ENCODE measurements at regions not wholly inside any gene's neighbourhood (a gene's known extent, or its start where the extent isn't known, plus 50 kb on each side); places are given as distances from the start of the nearest gene placed in this dataset.

DNA sequence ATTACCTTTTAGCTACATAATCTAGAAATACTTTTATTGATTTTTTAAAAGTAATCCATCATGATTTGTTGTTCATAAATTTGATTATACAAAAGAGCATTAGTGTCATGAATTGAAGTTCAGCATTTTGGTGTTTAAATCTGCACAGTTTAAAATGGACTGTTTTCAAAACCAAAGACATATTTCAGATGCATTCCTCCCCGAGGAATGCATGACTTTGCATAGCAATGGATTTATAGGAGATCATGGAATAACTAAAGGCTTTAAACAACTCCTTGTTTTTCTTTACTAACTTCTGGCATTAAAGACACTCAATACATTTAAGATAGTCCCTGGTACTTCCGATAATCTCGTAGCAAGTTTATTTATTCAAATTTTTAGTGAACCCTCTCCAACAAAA lies 863.1 kb upstream of the TMPRSS15 start:
- no peak for DNase-seq

DNA sequence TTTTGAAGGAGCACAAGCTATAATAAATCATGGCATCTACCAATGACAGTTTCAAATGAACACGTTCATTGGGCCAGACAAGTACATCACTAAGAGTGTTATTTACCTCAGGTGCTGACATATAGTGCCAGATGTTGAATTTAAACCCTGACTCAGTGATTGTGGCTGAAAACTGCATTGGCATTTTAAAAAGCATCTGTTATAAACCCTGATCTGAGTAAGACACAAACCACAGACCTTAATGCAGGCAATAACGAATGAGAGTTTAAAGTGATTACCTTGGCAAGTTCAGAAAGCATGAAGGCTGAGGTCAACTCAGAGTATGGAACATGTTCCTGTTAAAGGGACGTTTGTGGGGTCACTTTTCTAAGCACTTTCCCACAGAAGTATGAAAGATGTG lies 865.1 kb upstream of the TMPRSS15 start:
- DNase-seq, result no peak

DNA sequence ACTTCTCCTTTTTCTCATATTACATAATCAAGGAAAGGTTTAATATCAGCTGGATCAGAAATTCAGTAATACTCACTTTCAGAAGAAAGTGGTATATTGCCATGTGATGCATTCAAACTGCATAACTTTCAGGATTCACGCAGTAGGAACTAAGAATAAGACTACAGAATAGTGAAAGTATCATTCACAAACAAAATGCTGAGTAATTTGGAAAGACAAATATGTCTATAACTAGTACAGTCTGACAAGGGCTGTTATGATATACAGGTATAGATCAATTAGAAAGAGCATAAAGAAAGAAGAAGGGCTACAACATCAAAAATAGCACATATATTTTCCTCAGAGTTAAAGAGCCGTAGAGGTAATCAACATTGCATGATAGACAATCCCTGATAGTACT lies 871.5 kb upstream of the TMPRSS15 start:
- DNase-seq, result no peak

DNA sequence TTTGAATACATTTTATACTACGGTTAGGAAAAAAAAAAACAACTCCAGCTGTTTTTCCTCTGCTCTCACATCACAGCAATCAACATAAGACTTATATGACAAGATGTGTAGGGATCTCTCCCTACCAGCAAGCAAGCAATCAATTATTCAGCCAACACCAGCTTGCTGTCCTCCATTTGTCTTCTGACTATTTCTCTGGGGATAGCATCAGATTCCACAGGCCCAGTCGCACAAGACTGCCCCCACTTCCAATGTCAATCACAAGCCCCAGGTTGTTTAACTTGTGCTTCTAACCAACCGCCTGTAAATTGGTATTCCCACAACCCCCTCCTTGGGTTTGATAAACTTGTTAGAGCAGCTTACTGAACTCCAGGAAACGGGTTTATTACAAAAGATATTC lies 873.1 kb upstream of the TMPRSS15 start:
- no peak for DNase-seq

DNA sequence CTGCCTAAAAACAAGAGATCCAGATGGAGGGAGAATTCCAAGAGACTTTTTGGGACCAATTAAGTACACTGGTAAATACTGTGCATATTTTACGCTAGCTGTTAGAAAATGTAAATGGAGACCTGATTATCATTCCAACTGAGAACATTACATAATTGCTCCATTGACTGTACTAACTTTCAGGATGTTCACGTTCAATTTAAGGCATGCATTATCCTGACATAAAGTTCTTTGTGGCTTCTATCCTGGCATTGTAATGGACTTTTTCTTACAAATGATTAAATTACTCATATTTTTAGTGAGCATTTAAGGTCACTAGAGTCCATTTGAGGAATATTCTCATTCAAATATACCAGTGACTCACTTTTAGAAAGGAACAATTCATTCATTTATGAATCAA lies 883.3 kb upstream of the TMPRSS15 start:
- DNase-seq, result no peak

DNA sequence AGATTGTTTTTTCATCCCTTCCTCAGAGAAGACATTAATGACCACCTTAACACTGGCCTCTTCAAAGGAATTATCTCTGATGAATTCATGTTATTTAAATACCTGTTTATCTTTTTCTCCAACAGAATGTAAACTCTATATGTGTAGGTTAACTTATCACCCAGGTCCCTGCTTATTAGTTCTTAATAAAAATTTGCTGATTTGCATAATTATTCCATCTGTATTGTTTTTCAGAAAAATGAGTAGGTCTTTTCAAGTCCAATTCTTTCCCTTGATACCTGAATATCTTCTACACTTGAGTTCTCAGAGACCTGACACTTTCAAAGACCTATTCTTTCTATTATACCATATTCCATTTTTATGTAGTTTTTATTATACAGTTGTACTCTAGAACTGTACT lies 886.7 kb upstream of the TMPRSS15 start:
- no peak for DNase-seq

DNA sequence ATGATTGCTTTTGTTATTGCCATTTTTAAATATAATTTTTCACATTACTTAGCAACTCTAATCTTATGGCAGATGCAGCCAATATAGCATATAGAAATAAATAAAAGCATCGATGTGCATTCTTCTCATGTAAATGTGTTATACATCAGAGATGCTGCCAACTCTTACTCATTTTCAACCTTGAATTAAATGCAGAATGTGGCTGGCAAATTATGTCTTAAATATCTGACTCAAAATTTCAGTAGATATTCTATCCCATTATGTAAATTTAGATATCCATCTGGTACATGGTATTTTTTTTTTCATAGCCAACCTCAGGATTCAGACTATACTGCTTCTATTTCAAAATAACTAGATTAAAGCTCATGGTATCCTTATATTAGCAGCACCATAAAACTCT lies 916.7 kb upstream of the TMPRSS15 start:
- no peak for DNase-seq

DNA sequence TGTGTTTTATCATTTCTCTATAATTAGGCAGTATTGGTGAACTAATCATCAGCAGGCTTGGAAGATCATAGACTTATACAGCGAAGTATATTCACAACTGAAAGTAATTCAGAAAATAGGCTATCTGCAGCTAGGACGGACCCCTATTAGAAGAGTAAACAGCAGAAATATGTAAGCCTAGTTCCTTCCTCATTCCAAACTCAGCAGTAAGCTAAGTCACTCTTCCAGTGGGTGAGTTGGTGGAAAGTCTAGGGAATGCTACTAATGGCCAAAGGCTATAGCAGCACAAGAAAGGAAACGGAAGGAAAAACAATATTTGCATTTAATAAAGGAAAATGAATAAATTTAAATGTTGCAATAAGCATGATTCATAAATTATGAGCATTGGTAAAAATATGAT lies 918.1 kb upstream of the TMPRSS15 start:
- no peak for DNase-seq

DNA sequence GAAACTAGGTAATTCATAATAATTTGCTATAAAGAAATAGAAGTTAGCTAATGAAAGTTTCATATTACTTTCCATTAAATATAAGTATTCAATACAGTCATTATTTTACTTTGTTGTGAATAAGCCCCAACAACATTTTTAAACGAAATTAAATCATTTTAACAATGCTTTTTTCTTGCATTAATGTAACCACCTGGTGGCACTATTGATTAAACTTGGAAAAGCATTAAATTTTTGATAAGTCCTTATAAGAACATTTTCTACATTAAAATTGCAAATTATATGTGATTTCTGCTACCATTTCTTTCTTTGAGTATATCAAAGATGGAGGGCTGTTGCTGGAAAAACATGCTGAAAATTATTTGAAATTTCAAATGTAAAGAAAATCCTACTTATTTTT lies 918.8 kb upstream of the TMPRSS15 start:
- no peak for DNase-seq

DNA sequence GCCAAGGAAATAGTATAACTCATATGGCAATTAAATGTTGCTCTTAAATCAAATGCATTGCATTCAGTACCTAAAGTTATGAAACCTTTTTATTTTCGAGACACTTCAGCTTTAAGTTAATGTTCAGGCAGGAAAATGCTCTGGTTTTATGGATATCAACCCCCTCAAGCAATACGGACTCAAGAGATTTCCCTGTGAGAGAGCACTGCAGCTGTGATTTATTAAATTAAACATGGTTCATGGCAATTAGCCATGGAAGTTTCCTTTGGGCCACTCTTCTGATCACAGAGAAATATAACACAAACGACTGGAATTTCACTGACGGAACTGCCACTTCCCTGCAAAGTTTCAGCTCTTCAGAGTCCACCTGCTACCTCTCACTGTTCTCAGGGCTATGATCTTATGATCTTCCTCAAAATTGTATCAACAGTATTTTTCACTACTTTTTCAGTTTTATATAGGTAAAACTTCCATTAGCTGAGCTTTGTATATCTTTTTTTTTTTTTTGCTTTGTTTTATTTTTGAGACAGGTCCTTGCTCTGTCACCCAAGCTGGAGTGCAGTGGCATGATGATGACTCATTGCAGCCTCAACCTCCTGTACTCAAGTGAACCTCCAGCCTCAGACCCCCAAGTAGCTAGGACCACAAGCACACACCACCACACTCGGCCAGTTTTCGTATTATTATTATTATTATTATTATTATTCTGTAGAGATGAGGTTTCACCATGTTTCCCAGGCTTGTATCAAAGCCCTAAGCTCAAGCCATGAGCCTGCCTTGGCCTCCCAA lies 923.1 kb upstream of the TMPRSS15 start:
- no peak for DNase-seq

DNA sequence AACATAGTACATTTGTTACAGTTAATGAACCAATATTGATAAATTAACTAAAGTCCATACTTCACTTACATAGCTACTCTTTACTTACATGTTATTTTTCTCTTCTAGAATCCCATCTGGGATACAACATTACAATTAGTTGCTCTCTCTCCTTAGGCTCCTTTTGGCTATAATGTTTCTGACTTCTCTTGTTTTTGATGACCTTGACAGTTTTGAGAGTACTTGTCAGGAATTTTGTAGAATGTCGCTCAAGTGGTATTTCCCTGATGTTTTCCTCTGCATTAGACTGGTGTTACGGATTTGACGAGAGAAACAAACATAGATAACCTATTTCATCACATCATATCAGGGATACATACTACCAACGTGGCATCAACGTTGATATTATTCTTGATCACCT lies 925.4 kb upstream of the TMPRSS15 start:
- DNase-seq, result no peak

DNA sequence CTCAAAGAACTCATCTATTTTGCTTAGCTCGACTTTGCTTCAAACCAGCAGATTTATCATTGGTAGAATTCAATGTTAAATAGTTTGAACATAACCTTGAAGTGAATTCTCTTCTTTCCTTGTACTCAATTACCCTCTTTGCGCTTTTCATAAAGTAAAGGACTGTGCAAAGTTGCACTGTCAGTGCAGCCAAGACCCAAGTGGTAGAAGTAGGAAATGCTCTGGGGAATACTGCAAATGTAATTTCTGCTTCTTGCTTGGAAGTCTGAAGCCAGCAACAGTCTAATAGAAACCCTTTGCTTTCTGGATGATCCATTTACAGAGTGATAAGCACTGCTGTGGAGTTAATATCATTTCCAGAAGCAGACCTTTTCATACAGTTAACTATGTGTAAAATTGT lies 936.7 kb upstream of the TMPRSS15 start:
- DNase-seq, result no peak

DNA sequence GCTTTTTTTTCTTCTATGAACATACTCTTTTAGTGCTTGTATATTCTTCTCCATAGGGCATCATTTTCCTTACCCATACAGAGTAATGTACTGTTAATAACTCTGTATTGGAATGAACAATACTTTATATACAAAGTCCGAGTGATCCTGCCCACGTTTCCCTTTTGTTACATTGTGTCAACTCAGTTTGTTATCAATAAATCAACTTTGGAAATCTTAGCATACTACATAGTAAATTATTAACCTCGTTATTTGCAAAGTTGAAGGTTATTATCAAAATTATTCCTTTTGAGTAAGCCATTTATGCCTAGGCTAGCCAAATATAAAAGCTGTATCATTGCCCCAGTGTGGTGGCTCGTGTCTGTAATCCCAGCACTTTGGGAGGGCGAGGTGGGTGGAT lies 937.4 kb upstream of the TMPRSS15 start:
- DNase-seq, result no peak

DNA sequence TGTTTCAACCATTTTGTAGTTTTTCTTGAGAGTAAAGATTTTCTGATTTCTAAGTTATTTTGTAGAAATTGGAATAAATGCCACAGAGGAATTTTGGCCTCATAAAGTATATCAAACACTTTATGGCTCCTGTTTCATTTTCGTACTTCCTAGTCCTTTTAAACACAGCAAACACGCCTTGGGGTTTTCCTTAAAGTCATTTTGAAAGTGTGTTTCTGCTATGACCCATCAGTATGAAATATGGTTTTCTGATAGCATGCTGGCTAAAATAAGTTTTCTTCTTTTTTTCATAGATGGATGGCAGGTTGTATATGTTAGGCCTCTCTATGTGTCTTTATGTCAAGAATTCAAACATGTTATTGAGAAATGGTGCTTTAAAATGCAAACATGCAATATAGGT lies 940.1 kb upstream of the TMPRSS15 start:
- no peak for DNase-seq

DNA sequence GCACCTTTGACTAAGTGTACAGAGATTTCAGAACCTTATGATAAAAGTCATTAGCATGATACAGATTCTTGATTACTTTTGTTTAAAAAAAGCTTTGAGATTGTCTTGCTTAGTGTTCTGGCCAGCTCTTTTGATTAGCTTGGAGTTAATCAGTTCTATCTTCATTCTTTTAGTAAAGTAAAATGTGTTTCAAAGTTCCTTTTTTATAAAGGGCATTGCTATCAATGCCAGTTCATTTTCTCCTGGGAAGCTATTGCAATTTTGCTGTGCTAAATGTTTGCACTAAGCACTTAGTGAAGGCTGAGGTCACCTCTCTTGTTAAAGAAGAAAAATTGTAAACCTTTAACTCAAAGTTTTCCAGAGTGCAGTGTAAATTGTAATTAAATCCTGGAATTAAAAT lies 946.7 kb upstream of the TMPRSS15 start:
- DNase-seq, result no peak

DNA sequence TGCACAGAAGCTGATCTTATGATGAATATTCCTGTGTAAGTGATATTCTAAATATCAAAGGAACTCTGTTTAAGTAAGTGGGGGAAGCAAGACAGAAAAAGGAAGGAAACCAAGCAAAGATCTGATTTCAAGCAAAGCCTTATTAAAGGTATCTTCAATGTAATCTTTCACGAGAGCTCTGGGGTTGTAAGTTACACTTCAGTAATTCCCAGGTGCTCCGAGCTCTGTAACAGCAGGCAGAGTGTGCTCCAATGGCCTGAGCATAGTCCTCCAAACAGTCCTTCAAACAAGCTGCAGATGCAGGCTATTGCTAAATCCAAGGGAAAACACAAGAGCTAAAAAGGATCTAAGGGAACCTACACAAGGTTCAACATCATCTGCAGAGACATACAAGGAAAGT lies 949.7 kb upstream of the TMPRSS15 start:
- DNase-seq, result no peak

DNA sequence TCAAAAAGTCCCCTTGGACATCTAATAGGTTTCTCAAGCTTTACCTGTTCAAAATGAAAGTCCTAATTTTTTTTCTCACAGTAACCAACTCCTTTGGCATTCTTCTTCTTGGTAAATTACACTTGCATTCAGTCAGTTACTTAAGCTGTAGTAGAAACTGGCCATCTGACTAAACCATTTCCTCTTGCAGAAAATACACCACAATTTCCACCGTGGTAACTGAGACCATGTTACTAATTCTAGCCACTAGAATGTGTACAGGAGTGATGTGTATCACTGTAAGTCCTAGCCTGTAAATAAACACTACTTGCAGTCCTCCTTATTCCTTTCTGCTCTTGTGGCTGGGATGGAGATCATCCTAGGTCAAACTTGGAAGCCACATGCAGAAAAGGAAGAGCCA lies 965.4 kb upstream of the TMPRSS15 start:
- no peak for DNase-seq

DNA sequence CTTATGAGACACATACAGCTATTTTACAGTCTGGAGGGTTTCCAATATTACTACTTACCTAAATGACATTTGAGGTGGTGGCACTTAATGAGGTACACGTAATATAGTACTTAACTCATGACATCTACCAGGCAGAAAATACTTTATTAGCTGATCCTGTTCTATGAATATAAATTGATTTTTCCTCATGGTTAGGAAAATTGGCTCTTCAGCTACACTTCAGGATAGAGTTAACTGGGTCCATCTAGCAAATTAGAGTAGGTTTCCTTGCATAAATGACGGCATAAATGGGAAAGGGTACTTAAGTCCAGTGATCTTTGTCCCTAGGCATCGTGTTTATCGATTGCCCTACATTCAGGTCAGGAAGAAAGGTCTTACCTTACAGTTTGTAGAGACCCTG lies 988.8 kb upstream of the TMPRSS15 start:
- no peak for DNase-seq

DNA sequence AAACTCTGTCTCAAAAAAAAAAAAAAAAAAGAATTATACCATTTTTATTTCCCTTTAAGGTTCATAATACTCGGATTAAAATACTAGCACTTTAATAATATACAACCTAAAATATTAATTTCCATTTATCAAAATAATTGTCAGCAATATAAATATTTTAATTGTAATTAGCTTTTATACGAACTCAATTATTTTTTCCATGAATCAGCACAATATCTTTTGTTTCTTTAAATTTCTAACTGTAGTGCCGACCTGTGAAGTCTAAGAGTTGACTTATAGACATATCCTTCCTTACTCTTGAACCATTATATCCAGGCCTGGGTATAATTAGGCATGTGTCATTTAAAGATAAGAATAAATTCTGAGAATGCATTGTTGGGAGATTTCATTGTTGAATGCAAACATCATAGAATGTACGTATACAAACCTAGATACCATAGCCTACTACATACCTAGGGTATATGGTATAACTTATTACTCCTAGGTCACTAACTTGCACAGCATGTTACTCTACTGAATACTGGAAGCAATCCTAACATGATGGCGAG lies 996.7 kb upstream of the TMPRSS15 start:
- no peak for DNase-seq

DNA sequence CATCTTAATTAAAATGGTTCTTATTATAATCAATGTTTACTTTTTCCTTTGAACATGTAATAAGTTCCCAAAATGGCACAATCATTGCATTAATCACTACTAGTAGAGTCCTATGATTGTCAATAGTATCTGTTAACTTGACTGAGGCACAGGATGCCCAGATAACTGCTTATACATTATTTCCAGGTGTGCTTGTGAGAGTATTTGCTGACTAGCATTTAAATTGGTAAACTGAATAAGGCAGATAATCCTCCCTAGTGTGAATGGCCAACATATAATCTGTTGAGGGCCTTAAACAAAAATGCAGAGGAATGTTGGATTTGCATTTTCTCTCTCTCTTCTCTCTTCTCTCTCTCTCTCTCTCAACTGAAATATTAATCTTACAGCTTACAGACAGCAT lies 999.3 kb upstream of the TMPRSS15 start:
- DNase-seq, result no peak

DNA sequence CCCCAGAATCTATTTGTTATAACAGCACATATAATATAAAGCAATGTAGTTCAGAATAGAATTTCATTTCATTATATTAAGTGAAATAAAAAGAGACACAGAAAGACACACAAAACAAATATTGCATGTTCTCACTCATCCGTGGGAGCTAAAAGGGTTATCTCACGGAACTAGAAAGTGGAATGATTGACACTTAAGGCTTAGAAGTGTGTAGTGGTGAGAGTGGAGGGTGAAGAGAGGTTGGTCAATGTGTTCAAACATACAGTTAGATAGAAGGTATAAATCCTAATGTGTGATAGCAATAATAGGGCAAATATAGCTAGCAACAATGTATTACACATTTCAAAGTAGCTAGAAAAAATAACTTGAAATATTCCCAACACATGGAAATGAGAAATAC lies 1001.7 kb upstream of the TMPRSS15 start:
- DNase-seq, result no peak

DNA sequence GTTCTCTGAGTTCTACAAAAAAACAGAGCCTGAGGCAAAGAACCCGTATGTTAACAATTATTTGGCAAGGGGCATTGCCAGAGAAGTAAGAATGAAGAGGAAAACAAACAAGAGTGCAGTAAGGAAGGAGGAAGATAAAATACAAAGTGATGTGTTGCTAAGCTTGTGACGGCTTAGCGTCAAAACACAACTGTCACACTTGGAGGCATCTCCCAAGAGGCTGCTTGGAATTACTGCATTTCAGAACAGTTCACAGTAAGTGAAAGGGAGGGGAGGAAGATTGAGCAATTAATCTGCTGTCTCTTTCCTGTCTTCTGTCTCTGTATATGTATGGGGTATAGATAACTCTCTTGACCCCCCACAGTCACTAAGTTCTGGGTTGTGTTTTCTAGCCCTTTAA lies 1017.0 kb upstream of the TMPRSS15 start:
- no peak for DNase-seq

DNA sequence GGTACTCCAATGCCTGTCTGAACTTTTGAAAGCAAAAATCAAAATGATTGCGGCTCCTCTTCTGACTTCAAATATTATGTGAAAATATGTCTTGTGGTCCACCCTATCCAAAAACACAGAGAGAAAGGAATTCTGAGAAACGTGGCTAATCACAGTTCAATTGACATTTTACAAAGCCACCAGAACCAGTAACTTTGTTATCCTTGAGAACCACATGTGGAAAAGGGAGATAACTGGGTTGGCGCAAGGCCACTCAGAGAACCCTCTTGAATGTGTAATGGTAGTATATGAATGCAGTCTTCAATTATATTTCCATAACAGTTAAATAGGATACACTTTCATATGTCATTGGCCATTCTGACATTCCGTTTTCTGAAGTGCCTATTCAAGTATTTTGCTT lies 1030.0 kb upstream of the TMPRSS15 start:
- DNase-seq, result no peak

DNA sequence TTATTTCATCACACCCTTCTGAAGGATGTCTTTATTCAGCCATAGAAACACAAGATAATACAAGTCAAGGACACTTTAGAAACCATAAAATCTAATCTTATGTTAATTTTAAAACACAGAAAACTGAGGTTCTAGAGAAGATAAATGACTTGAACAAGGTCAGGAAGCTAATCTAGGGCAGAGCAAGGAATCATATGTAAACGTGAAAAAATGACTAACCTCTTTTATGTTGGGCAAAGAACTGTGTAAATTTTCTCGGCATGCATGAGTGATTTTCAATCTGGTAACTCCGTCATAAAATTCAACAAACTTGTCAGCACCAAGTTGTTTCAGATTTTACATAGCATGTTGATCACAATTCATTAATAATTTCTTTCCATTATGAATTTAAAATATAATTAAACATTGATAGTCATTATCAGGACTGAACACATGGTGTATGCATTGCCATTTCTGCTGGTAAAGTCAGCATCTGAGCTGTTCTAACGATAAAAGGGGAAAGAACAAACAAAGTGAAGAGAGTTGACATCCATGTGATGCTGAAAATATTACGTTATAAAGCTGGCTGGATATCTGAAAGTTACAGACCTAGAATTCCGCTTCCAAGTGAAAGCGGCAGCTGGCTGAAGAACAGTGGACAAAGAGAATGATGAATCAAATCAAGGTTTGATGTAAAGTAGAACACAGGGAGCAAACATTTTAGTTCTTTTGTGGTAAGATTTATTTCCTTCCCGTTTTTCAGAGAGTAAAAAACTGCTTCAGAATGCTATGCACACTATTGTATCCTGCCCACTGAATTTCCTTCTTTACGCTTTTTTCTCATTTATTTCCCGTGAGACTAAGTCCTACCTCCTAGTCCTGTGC lies 1037.4 kb upstream of the TMPRSS15 start:
- no peak for DNase-seq
